Mesenchymal stem cell (in vitro differentiated cells and primary cell): ENCODE measurements at regions not wholly inside any gene's neighbourhood (a gene's known extent, or its start where the extent isn't known, plus 50 kb on each side); places are given as distances from the start of the nearest gene placed in this dataset.

Experiments
- DNase-seq: peaks from one replicate; pipeline ENCODE4 v3.0.0-alpha.2; 2013
- H2AFZ ChIP-seq: one replicate; pipeline ENCODE4 v1.6.1; 2013; ENCODE audit warnings: low read depth, mild to moderate bottlenecking, control low read depth, inconsistent platforms, low read length, moderate library complexity
- H2AK5ac ChIP-seq: 2 replicates; pipeline ENCODE4 v1.6.1; 2013; ENCODE audit warnings: low read length, moderate library complexity, mild to moderate bottlenecking, inconsistent platforms; ENCODE audit not compliant: severe bottlenecking
- H2BK120ac ChIP-seq: one replicate; pipeline ENCODE4 v1.6.1; 2013; ENCODE audit warnings: low read depth, mild to moderate bottlenecking, inconsistent platforms, low read length, moderate library complexity
- H2BK12ac ChIP-seq, 2 experiments: one replicate each; pipeline ENCODE4 v1.6.1; 2013; ENCODE audit warnings: inconsistent platforms in 2 of 2, low read length in 2 of 2, mild to moderate bottlenecking in 2 of 2, moderate library complexity in 2 of 2, control low read depth in 1 of 2
- H2BK15ac ChIP-seq: one replicate; pipeline ENCODE4 v1.6.1; 2013; ENCODE audit warnings: mild to moderate bottlenecking, low read depth, inconsistent platforms; ENCODE audit not compliant: poor library complexity, severe bottlenecking
- H2BK5ac ChIP-seq: 2 replicates; pipeline ENCODE4 v1.6.1; 2013; ENCODE audit warnings: low read depth, mild to moderate bottlenecking, low read length, control low read depth, inconsistent platforms; ENCODE audit not compliant: poor library complexity, severe bottlenecking
- H3K14ac ChIP-seq, 2 experiments: one replicate each; pipeline ENCODE4 v1.6.1; 2013; ENCODE audit warnings: inconsistent platforms in 2 of 2, low read length in 2 of 2, control low read depth in 1 of 2, mild to moderate bottlenecking in 1 of 2, moderate library complexity in 1 of 2
- H3K18ac ChIP-seq, 2 experiments: one replicate each; pipeline ENCODE4 v1.6.1; 2013; ENCODE audit warnings: inconsistent platforms in 2 of 2, low read length in 2 of 2, control low read depth in 1 of 2, low read depth in 1 of 2, mild to moderate bottlenecking in 1 of 2
- H3K23ac ChIP-seq, 2 experiments: one replicate each; pipeline ENCODE4 v1.6.1; 2013; ENCODE audit warnings: inconsistent platforms in 2 of 2, low read length in 2 of 2, mild to moderate bottlenecking in 2 of 2, moderate library complexity in 2 of 2, control low read depth in 1 of 2
- H3K27ac ChIP-seq: 2 replicates; pipeline ENCODE4 v1.5.1; 2013; ENCODE audit warnings: mild to moderate bottlenecking, moderate library complexity, low read length, control low read depth, inconsistent platforms; ENCODE audit not compliant: poor library complexity, severe bottlenecking
- H3K27me3 ChIP-seq, 2 experiments: 2 replicates each; pipeline versions ENCODE4 v1.6.1 to v1.7.0; 2013; ENCODE audit warnings: low read length in 2 of 2, mild to moderate bottlenecking in 2 of 2, moderate library complexity in 2 of 2, control low read depth in 1 of 2, inconsistent platforms in 1 of 2; ENCODE audit not compliant: control insufficient read depth in 1 of 2, insufficient read depth in 1 of 2
- H3K36me3 ChIP-seq, 2 experiments: 2 replicates each; pipeline versions ENCODE4 v1.6.1 to v1.7.0; 2013; ENCODE audit warnings: low read length in 2 of 2, control low read depth in 1 of 2, inconsistent platforms in 1 of 2, low read depth in 1 of 2, mild to moderate bottlenecking in 1 of 2; ENCODE audit not compliant: insufficient read depth in 2 of 2, control insufficient read depth in 1 of 2
- H3K4ac ChIP-seq, 2 experiments: one replicate each; pipeline ENCODE4 v1.6.1; 2013; ENCODE audit warnings: inconsistent platforms in 2 of 2, low read length in 2 of 2, mild to moderate bottlenecking in 2 of 2, moderate library complexity in 2 of 2, control low read depth in 1 of 2, low read depth in 1 of 2
- H3K4me1 ChIP-seq: 2 replicates; pipeline ENCODE4 v1.6.1; 2013; ENCODE audit warnings: low read depth, low read length, control low read depth; ENCODE audit not compliant: control insufficient read depth, insufficient read depth
- H3K4me2 ChIP-seq: 2 replicates; pipeline ENCODE4 v1.6.1; 2013; ENCODE audit warnings: low read length, mild to moderate bottlenecking, inconsistent platforms; ENCODE audit not compliant: poor library complexity, severe bottlenecking
- H3K4me3 ChIP-seq, 2 experiments: 2 replicates each; pipeline versions ENCODE4 v1.5.1 to v1.7.0; 2013; ENCODE audit warnings: low read length in 2 of 2, mild to moderate bottlenecking in 2 of 2, control low read depth in 1 of 2, low read depth in 1 of 2; ENCODE audit not compliant: insufficient read depth in 1 of 2
- H3K79me1 ChIP-seq: replicated peaks from 2 replicates; pipeline ENCODE4 v1.6.1; 2013; ENCODE audit warnings: mild to moderate bottlenecking, control low read depth, low read length, inconsistent platforms; ENCODE audit not compliant: poor library complexity, severe bottlenecking
- H3K9ac ChIP-seq: 2 replicates; pipeline ENCODE4 v1.7.0; 2013; ENCODE audit warnings: mild to moderate bottlenecking, low read length, moderate library complexity
- H3K9me3 ChIP-seq: 2 replicates; pipeline ENCODE4 v1.7.0; 2013; ENCODE audit warnings: mild to moderate bottlenecking, low read length; ENCODE audit not compliant: control insufficient read depth
- H4K8ac ChIP-seq: one replicate; pipeline ENCODE4 v1.6.1; 2013; ENCODE audit warnings: inconsistent platforms, mild to moderate bottlenecking, low read length, moderate library complexity
- H4K91ac ChIP-seq: one replicate; pipeline ENCODE4 v1.6.1; 2013; ENCODE audit warnings: mild to moderate bottlenecking, low read length, inconsistent platforms
- WGBS: methylation state at CpG from one replicate; pipeline ENCODE4 v1.1.7; 2013; ENCODE audit warnings: mixed read lengths; 5-methylcytosine and 5-hydroxymethylcytosine counted together

DNA sequence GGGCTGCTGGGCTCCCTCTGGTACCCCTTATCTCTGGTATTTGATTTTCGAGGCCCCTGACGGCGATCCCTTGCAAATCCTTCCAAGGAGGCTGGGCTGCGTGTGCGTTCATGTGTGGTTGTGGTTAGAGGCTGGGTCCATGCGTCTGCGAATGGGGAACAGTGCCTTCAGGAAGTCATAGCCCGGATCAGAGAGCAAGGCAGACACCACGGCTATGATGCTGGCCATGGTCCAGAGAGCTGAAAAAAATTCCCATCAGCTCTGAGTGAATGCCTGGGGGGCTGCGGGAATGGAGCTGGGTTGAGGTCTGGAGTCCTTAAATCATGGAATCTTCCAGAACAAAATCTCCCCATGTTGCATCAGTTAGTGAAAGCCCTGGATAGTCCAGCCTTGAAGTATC lies 145.5 kb downstream of the ACKR3 start:
- Histone ChIP-seq H3K23ac (no peak overlapping the region), H2BK5ac (no peak overlapping the region), H3K9me3 (no peaks in the 10 kb centered on the region), H3K27me3 (no peaks in the 10 kb centered on the region), H2AFZ (no peak overlapping the region), H3K4me3 (no peak overlapping the region), H2BK12ac (no peak overlapping the region), H3K79me1 (no peaks in the 10 kb centered on the region), H4K91ac (no peak overlapping the region), H3K18ac (no peak overlapping the region), H3K36me3 (no peaks in the 10 kb centered on the region), H3K4ac (no peak overlapping the region), H2BK120ac (no peak overlapping the region), H2AK5ac (no peak overlapping the region), H4K8ac (no peak overlapping the region), H3K4me2 (no peak overlapping the region), H3K4me1 (peaks cover 8% of the 10 kb centered on the region), H3K14ac (no peak overlapping the region), H3K27ac (no peak overlapping the region), H2BK15ac (peak overlapping the region; percentile 54), H3K9ac (no peak overlapping the region)
- WGBS = 92% methylated on average over 9 of the region's 10 CpGs
- no peak for DNase-seq

DNA sequence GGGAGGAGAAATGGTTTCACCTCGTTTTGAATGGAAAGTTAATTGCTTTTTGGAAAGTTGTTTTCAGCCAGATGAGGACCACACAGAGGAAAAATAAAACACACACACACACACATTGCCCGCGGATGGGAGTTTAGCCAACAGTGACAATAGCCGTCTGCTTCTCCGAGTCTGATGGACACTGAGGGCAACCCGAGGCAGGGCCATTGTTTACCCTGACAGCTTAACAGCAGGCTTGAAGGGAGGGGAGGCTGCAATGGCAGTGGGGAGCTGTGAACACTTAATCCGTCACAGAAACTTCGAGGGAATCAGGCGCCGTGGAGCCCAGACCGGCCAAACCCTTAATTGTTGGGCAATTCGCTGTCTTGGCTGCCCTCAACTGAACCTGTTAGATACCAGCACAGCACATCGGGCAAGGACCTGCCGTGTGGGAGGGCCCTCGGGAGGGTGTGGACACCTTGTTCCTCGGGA lies 145.9 kb downstream of the ACKR3 start:
- no peak overlapping the region for H3K27ac ChIP-seq
- H2BK120ac ChIP-seq = no peak overlapping the region
- H3K4me1 ChIP-seq = peaks cover 8% of the 10 kb centered on the region
- no peak overlapping the region for H3K4ac ChIP-seq
- no peak overlapping the region for H2BK5ac ChIP-seq
- H4K8ac ChIP-seq = no peak overlapping the region
- H3K4me2 ChIP-seq = no peak overlapping the region
- no peak overlapping the region for H2AFZ ChIP-seq
- no peaks in the 10 kb centered on the region for H3K36me3 ChIP-seq
- WGBS = 76% methylated on average over 14 of the region's 16 CpGs
- no peak overlapping the region for H3K9ac ChIP-seq
- H3K79me1 ChIP-seq = no peaks in the 10 kb centered on the region
- H3K23ac ChIP-seq = no peak overlapping the region
- H2AK5ac ChIP-seq = no peak overlapping the region
- H2BK15ac ChIP-seq = no peak overlapping the region
- H3K14ac ChIP-seq = no peak overlapping the region
- H2BK12ac ChIP-seq = no peak overlapping the region
- H3K18ac ChIP-seq = peak overlapping the region in 1 of 2 experiments; percentile 25
- H3K9me3 ChIP-seq = no peaks in the 10 kb centered on the region
- no peak overlapping the region for H3K4me3 ChIP-seq
- DNase-seq = no peak
- no peaks in the 10 kb centered on the region for H3K27me3 ChIP-seq
- no peak overlapping the region for H4K91ac ChIP-seq

DNA sequence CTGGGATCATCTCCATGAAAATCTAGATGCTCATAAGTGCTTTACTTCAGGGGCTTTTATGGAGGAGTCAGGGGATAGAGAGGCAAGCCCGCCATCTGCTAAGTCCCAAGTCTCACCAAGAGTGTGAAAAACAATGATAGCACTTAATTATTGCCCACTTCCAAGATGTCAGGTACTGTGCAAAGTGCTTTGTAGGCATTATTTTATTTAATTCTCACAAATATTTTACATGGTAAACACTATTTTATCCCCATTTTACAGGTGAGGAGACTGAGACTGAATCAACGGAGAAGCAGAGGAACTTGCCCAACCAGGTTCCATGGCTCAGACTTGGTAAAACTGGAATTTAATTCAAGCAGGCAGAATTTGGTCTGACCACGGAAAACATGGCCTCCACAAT lies 147.5 kb downstream of the ACKR3 start:
- Histone ChIP-seq H4K8ac (no peak overlapping the region), H3K14ac (no peak overlapping the region), H3K4me3 (no peak overlapping the region), H3K18ac (no peak overlapping the region), H2BK15ac (no peak overlapping the region), H3K4me2 (no peak overlapping the region), H3K27ac (no peak overlapping the region), H4K91ac (no peak overlapping the region), H3K79me1 (no peaks in the 10 kb centered on the region), H3K23ac (no peak overlapping the region), H3K4me1 (peaks cover 8% of the 10 kb centered on the region), H3K4ac (no peak overlapping the region), H3K9me3 (no peaks in the 10 kb centered on the region), H3K27me3 (no peaks in the 10 kb centered on the region), H3K36me3 (no peaks in the 10 kb centered on the region), H2BK12ac (no peak overlapping the region), H2AFZ (no peak overlapping the region), H2AK5ac (no peak overlapping the region), H2BK120ac (no peak overlapping the region), H3K9ac (no peak overlapping the region), H2BK5ac (no peak overlapping the region)
- no peak for DNase-seq
- 90% methylated on average over 2 of the region's 3 CpGs for WGBS

DNA sequence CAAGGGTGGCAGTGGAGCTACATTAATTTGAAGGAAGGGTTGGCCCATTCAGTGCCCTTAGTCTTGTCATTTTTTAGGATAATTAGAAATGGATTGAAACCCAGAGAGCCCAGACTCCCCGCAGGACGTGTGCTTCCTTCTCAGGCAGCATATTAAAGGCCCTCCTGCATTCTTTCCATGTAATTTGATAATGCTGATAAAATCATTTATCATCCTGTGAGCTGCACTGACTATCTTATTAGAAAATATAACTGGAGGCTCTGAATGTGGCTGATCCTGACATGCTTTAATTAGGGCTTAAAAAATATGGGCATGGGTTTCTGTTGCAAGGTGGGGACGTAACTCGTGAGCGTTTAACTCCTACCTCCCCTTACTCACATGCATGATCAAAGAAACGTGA lies 148.1 kb downstream of the ACKR3 start:
- no peak overlapping the region for H2BK120ac ChIP-seq
- no peaks in the 10 kb centered on the region for H3K36me3 ChIP-seq
- H3K14ac ChIP-seq = no peak overlapping the region
- no peaks in the 10 kb centered on the region for H3K27me3 ChIP-seq
- no peak overlapping the region for H3K4ac ChIP-seq
- no peak for DNase-seq
- no peak overlapping the region for H2BK12ac ChIP-seq
- 90% methylated on average over 2 of the region's 6 CpGs for WGBS
- H2BK5ac ChIP-seq = no peak overlapping the region
- H3K27ac ChIP-seq = no peak overlapping the region
- no peak overlapping the region for H3K4me2 ChIP-seq
- no peak overlapping the region for H4K91ac ChIP-seq
- H2BK15ac ChIP-seq = no peak overlapping the region
- no peak overlapping the region for H3K18ac ChIP-seq
- no peak overlapping the region for H2AK5ac ChIP-seq
- no peak overlapping the region for H4K8ac ChIP-seq
- no peak overlapping the region for H2AFZ ChIP-seq
- H3K79me1 ChIP-seq = no peaks in the 10 kb centered on the region
- no peak overlapping the region for H3K4me3 ChIP-seq
- H3K4me1 ChIP-seq = peaks cover 8% of the 10 kb centered on the region
- H3K9me3 ChIP-seq = no peaks in the 10 kb centered on the region
- H3K23ac ChIP-seq = no peak overlapping the region
- no peak overlapping the region for H3K9ac ChIP-seq
